H9 (cell line): ENCODE measurements at regions not wholly inside any gene's neighbourhood (a gene's known extent, or its start where the extent isn't known, plus 50 kb on each side); places are given as distances from the start of the nearest gene placed in this dataset.

Experiments
- DNase-seq: peaks from one replicate; pipeline ENCODE4 v3.0.0-alpha.2; 2017
- H2AFZ ChIP-seq: one replicate; pipeline ENCODE4 v1.6.1; 2013; ENCODE audit warnings: mild to moderate bottlenecking, low read length, control low read depth, moderate library complexity
- H2AK5ac ChIP-seq: 2 replicates; pipeline ENCODE4 v1.6.1; 2013; ENCODE audit warnings: low read length, control low read depth, mixed read lengths; ENCODE audit not compliant: insufficient read length
- H2BK120ac ChIP-seq: one replicate; pipeline ENCODE4 v1.6.1; 2013; ENCODE audit warnings: low read depth, mild to moderate bottlenecking, low read length, control low read depth, inconsistent platforms; ENCODE audit not compliant: poor library complexity, severe bottlenecking
- H2BK12ac ChIP-seq: 2 replicates; pipeline ENCODE4 v1.6.1; 2013; ENCODE audit warnings: low read length, control low read depth, mixed read lengths, low read depth; ENCODE audit not compliant: insufficient read length
- H2BK15ac ChIP-seq: 2 replicates; pipeline ENCODE4 v1.6.1; 2013; ENCODE audit warnings: low read depth, low read length, control low read depth
- H2BK20ac ChIP-seq: one replicate; pipeline ENCODE4 v1.6.1; 2013; ENCODE audit warnings: low read depth, mild to moderate bottlenecking, low read length, control low read depth, inconsistent platforms; ENCODE audit not compliant: poor library complexity, severe bottlenecking
- H2BK5ac ChIP-seq: 2 replicates; pipeline ENCODE4 v1.6.1; 2013; ENCODE audit warnings: low read length, control low read depth, mixed read lengths; ENCODE audit not compliant: insufficient read length
- H3K14ac ChIP-seq: 2 replicates; pipeline ENCODE4 v1.6.1; 2013; ENCODE audit warnings: low read length, control low read depth; ENCODE audit not compliant: insufficient read depth
- H3K18ac ChIP-seq: 2 replicates; pipeline ENCODE4 v1.6.1; 2013; ENCODE audit warnings: low read depth, mild to moderate bottlenecking, mixed read lengths, low read length, control low read depth; ENCODE audit not compliant: insufficient read length
- H3K23ac ChIP-seq: 2 replicates; pipeline ENCODE4 v1.6.1; 2013; ENCODE audit warnings: low read length, control low read depth, mixed read lengths, low read depth; ENCODE audit not compliant: insufficient read length
- H3K23me2 ChIP-seq: 2 replicates; pipeline ENCODE4 v1.6.1; 2013; ENCODE audit warnings: low read depth, mild to moderate bottlenecking, mixed read lengths, low read length, control low read depth; ENCODE audit not compliant: insufficient read length, poor library complexity, severe bottlenecking
- H3K27ac ChIP-seq: 2 replicates; pipeline ENCODE4 v1.5.1; 2013; ENCODE audit warnings: low read length, control low read depth, mixed read lengths, low read depth; ENCODE audit not compliant: insufficient read length
- H3K27me3 ChIP-seq: 2 replicates; pipeline ENCODE4 v1.6.1; 2013; ENCODE audit warnings: low read length, control low read depth, inconsistent platforms; ENCODE audit not compliant: insufficient read depth
- H3K4ac ChIP-seq: 2 replicates; pipeline ENCODE4 v1.6.1; 2013; ENCODE audit warnings: low read depth, mild to moderate bottlenecking, control low read depth, inconsistent platforms, low read length, moderate library complexity
- H3K4me1 ChIP-seq: 2 replicates; pipeline ENCODE4 v1.6.1; 2013; ENCODE audit warnings: low read length, control low read depth, inconsistent platforms; ENCODE audit not compliant: insufficient read depth
- H3K4me2 ChIP-seq: 2 replicates; pipeline ENCODE4 v1.6.1; 2013; ENCODE audit warnings: low read length, control low read depth, mixed read lengths; ENCODE audit not compliant: insufficient read length, insufficient read depth
- H3K56ac ChIP-seq: 2 replicates; pipeline ENCODE4 v1.6.1; 2013; ENCODE audit warnings: low read depth, mild to moderate bottlenecking, mixed read lengths, low read length, control low read depth; ENCODE audit not compliant: insufficient read length
- H3K79me1 ChIP-seq: 2 replicates; pipeline ENCODE4 v1.6.1; 2013; ENCODE audit warnings: low read depth, mild to moderate bottlenecking, moderate library complexity, low read length, control low read depth, inconsistent platforms; ENCODE audit not compliant: insufficient read depth, poor library complexity, severe bottlenecking
- H3K79me2 ChIP-seq: 2 replicates; pipeline ENCODE4 v1.6.1; 2013; ENCODE audit warnings: low read length, control low read depth, inconsistent platforms; ENCODE audit not compliant: insufficient read depth
- H3K9ac ChIP-seq: 2 replicates; pipeline ENCODE4 v1.6.1; 2013; ENCODE audit warnings: low read length, control low read depth, mixed read lengths; ENCODE audit not compliant: insufficient read length; ENCODE audit errors: extremely low read depth
- H3K9me3 ChIP-seq: one replicate; pipeline ENCODE4 v1.6.1; 2013; ENCODE audit warnings: low read depth, low read length, inconsistent platforms; ENCODE audit not compliant: control insufficient read depth
- H3T11ph ChIP-seq: one replicate; pipeline ENCODE4 v1.6.1; 2013; ENCODE audit warnings: mild to moderate bottlenecking, low read length, control low read depth, inconsistent platforms
- H4K20me1 ChIP-seq: one replicate; pipeline ENCODE4 v1.6.1; 2013; ENCODE audit not compliant: control insufficient read depth, insufficient read length, insufficient read depth
- H4K5ac ChIP-seq: 2 replicates; pipeline ENCODE4 v1.6.1; 2013; ENCODE audit warnings: low read depth, mild to moderate bottlenecking, mixed read lengths, low read length, control low read depth; ENCODE audit not compliant: insufficient read length
- H4K8ac ChIP-seq: replicated peaks from 2 replicates; pipeline ENCODE4 v1.6.1; 2013; ENCODE audit warnings: low read length, control low read depth, mixed read lengths, low read depth; ENCODE audit not compliant: insufficient read length
- H4K91ac ChIP-seq: 2 replicates; pipeline ENCODE4 v1.6.1; 2013; ENCODE audit warnings: low read depth, mild to moderate bottlenecking, moderate library complexity, mixed read lengths, low read length, control low read depth; ENCODE audit not compliant: insufficient read length
- H3K27ac Mint-ChIP-seq, 3 experiments: 2 replicates in 2 of 3; 3 replicates in 1 of 3; pipeline ENCODE4 v1.8.0; 2020 to 2021; ENCODE audit warnings: mixed read lengths in 3 of 3, mild to moderate bottlenecking in 1 of 3, moderate library complexity in 1 of 3
- H3K27me3 Mint-ChIP-seq: 2 replicates; pipeline ENCODE4 v1.8.0; 2021; ENCODE audit warnings: low read depth, mild to moderate bottlenecking, moderate library complexity, mixed read lengths
- H3K36me3 Mint-ChIP-seq, 3 experiments: 2 replicates in 2 of 3; 3 replicates in 1 of 3; pipeline ENCODE4 v1.8.0; 2020 to 2021; ENCODE audit warnings: low read depth in 3 of 3, mixed read lengths in 3 of 3; ENCODE audit not compliant: insufficient read depth in 1 of 3
- H3K4me1 Mint-ChIP-seq, 2 experiments: 2 replicates each; pipeline ENCODE4 v1.8.0; 2020; ENCODE audit warnings: mixed read lengths in 2 of 2
- H3K4me3 Mint-ChIP-seq, 2 experiments: 2 replicates in 1 of 2; 3 replicates in 1 of 2; pipeline ENCODE4 v1.8.0; 2020 to 2021; ENCODE audit warnings: mild to moderate bottlenecking in 2 of 2, mixed read lengths in 2 of 2, moderate library complexity in 1 of 2
- H3K9me3 Mint-ChIP-seq, 2 experiments: 2 replicates in 1 of 2; 3 replicates in 1 of 2; pipeline ENCODE4 v1.8.0; 2020; ENCODE audit warnings: mild to moderate bottlenecking in 2 of 2, mixed read lengths in 2 of 2, moderate library complexity in 1 of 2
- CTCF ChIP-seq: fragments of 200-600 bp; sonication (generic); conservative IDR thresholded peaks from 3 replicates; pipeline ENCODE4 v1.8.0; 2021; ENCODE audit warnings: antibody characterized with exemption, mild to moderate bottlenecking
- WGBS: extraction: QIAGEN DNeasy Blood & Tissue Kit; methylation state at CpG from one replicate; pipeline ENCODE4 v1.1.7; 2013; ENCODE audit warnings: missing lambda C conversion rate, low lambda C conversion rate, mixed read lengths; ENCODE audit not compliant: insufficient read length; ENCODE audit errors: extremely low coverage; 5-methylcytosine and 5-hydroxymethylcytosine counted together

DNA sequence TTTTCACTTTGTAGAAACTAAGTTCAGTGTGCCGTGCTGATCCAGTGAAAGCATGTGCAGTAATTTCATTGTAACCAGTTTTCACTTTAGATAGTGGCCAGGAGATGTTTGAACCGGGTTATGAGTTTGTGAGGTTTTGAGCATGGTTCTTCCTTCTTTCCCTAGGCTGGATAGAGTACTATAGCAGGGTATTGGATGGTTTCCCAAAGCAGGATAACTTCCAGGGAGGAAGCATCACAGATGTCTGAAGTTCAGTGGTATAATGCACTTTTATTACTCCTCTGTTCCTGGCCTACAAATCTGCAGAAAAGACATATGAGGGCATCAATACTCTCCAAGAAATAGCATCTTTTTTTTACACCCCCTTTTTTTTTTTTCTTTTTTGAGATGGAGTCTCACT is 823.1 kb downstream of the USP25 start:
- no peak overlapping the region for H3K23ac ChIP-seq
- no peak overlapping the region for H2BK5ac ChIP-seq
- no peaks in the 10 kb centered on the region for H3K79me1 ChIP-seq
- H3K9ac ChIP-seq: no peak overlapping the region
- H4K91ac ChIP-seq: no peak overlapping the region
- no peaks in the 10 kb centered on the region for H3K27me3 ChIP-seq
- H3T11ph ChIP-seq: no peak overlapping the region
- H3K79me2 ChIP-seq: no peaks in the 10 kb centered on the region
- no peak overlapping the region for H3K27ac Mint-ChIP-seq
- no peaks in the 10 kb centered on the region; a peak in 2 of 7 replicates for H3K36me3 Mint-ChIP-seq
- H2BK12ac ChIP-seq: no peak overlapping the region
- H2AK5ac ChIP-seq: no peak overlapping the region
- no peaks in the 10 kb centered on the region for H4K20me1 ChIP-seq
- no CpG with 5 or more reads among the region's 2 CpGs for WGBS
- H3K4ac ChIP-seq: no peak overlapping the region
- no peak for DNase-seq
- H3K14ac ChIP-seq: no peak overlapping the region
- peaks cover 11 to 15% of the 10 kb centered on the region in 2 experiments for H3K4me1 Mint-ChIP-seq
- H3K23me2 ChIP-seq: no peaks in the 10 kb centered on the region
- no peak overlapping the region for H2BK20ac ChIP-seq
- no peak overlapping the region for H4K5ac ChIP-seq
- H3K9me3 ChIP-seq: no peaks in the 10 kb centered on the region
- H3K27ac ChIP-seq: no peak overlapping the region
- H4K8ac ChIP-seq: no peak overlapping the region
- no peak overlapping the region for H3K18ac ChIP-seq
- H3K9me3 Mint-ChIP-seq: no peaks in the 10 kb centered on the region
- no peak overlapping the region for H3K4me2 ChIP-seq
- no peak overlapping the region for H2BK15ac ChIP-seq
- no peak overlapping the region for H2BK120ac ChIP-seq
- H3K27me3 Mint-ChIP-seq: no peaks in the 10 kb centered on the region
- no peak overlapping the region for H3K56ac ChIP-seq
- H3K4me1 ChIP-seq: no peaks in the 10 kb centered on the region; the same call in 1 of the 2 replicates
- TF ChIP-seq CTCF: no peak
- no peak overlapping the region for H3K4me3 Mint-ChIP-seq
- H2AFZ ChIP-seq: no peak overlapping the region
